K562 (cell line): ENCODE measurements at regions not wholly inside any gene's neighbourhood (a gene's known extent, or its start where the extent isn't known, plus 50 kb on each side); places are given as distances from the start of the nearest gene placed in this dataset.

ENCODE experiments used
- ATAC-seq: fragments of 200-7000 bp; cut with Tn5 transposase; 3 replicates; pipeline ENCODE4 v1.9.1; 2020; ENCODE audit warnings: moderate library complexity
- BruUV-seq: library from RNA; stranded (reverse); fragments of 400-500 nt; replicated peaks from 2 replicates; lab custom pipeline; 2021; lab: Mats Ljungman, UMichigan
- CTCF ChIA-PET: fragments of 300-600 bp; formaldehyde crosslinking; extraction: SDS; loops from one replicate; lab custom pipeline; 2021; ENCODE audit warnings: low intra/inter-chr PET ratio; lab: Yijun Ruan, JAX
- POLR2A ChIA-PET: fragments of 300-600, 350-650 bp; sonication (Branson Sonifier 250); formaldehyde crosslinking; extraction: SDS; loops from one replicate; lab custom pipeline; 2021; ENCODE audit warnings: antibody characterized with exemption, inconsistent platforms; lab: Yijun Ruan, JAX
- DNase-seq, 4 experiments: peaks; one replicate each; pipeline versions ENCODE4 v3.0.0 to v3.0.0-alpha.2; 2011 to 2018; ENCODE audit warnings: low spot score in 3 of 4, mixed read lengths in 3 of 4; ENCODE audit errors: extremely low read depth in 1 of 4
- FAIRE-seq: peaks from 2 replicates; lab custom pipeline; 2011; peaks lifted over from hg19 to GRCh38; lab: Jason Lieb, UNC
- H2AFZ ChIP-seq: 2 replicates; pipeline ENCODE4 v1.6.0; 2011; ENCODE audit warnings: low read depth, low read length, control low read depth, inconsistent platforms
- H3K27ac ChIP-seq: fragments of 200-600 bp; 3 replicates; pipeline ENCODE4 v1.8.0; 2011; ENCODE audit warnings: low read depth, mild to moderate bottlenecking, control low read depth, inconsistent platforms, low read length, moderate library complexity, mixed read lengths; ENCODE audit errors: extremely low read depth
- H3K27me3 ChIP-seq, 2 experiments: fragments of 300-600 bp in 1 of 2; 2 replicates in 1 of 2; 3 replicates in 1 of 2; pipeline versions ENCODE4 v1.6.0 to v1.8.0; 2011; ENCODE audit warnings: inconsistent platforms in 2 of 2, low read length in 2 of 2, mild to moderate bottlenecking in 1 of 2, mixed read lengths in 1 of 2, moderate library complexity in 1 of 2; ENCODE audit not compliant: control insufficient read depth in 2 of 2, insufficient read depth in 2 of 2
- H3K36me3 ChIP-seq: fragments of 300-600 bp; 3 replicates; pipeline ENCODE4 v1.8.0; 2011; ENCODE audit warnings: mild to moderate bottlenecking, low read length, inconsistent platforms; ENCODE audit not compliant: control insufficient read depth, insufficient read depth
- H3K4me1 ChIP-seq, 2 experiments: fragments of 200-600 bp in 1 of 2; replicated peaks in 1 of 2; 2 replicates in 1 of 2; 3 replicates in 1 of 2; pipeline versions ENCODE4 v1.5.1 to v1.8.0; 2011; ENCODE audit warnings: inconsistent platforms in 2 of 2, low read length in 2 of 2, mild to moderate bottlenecking in 1 of 2, mixed read lengths in 1 of 2, moderate library complexity in 1 of 2; ENCODE audit not compliant: control insufficient read depth in 2 of 2, insufficient read depth in 2 of 2
- H3K4me2 ChIP-seq: 2 replicates; pipeline ENCODE4 v1.6.1; 2011; ENCODE audit warnings: low read length, control low read depth, inconsistent platforms, mixed read lengths; ENCODE audit not compliant: insufficient read depth
- H3K4me3 ChIP-seq: fragments of 200-600 bp; sonication (generic), shearing (Covaris generic); 2 replicates; pipeline ENCODE4 v1.5.1; 2016; ENCODE audit warnings: control low read depth, inconsistent platforms
- H3K79me2 ChIP-seq: fragments of 200-600 bp; 3 replicates; pipeline ENCODE4 v1.8.0; 2011; ENCODE audit warnings: low read length, inconsistent platforms; ENCODE audit not compliant: control insufficient read depth, insufficient read depth
- H3K9ac ChIP-seq, 2 experiments: 2 replicates each; pipeline versions ENCODE4 v1.6.0 to v1.6.1; 2011; ENCODE audit warnings: low read depth in 2 of 2, low read length in 2 of 2, control low read depth in 1 of 2, inconsistent platforms in 1 of 2, mild to moderate bottlenecking in 1 of 2, mixed read lengths in 1 of 2; ENCODE audit not compliant: insufficient read depth in 1 of 2
- H3K9me1 ChIP-seq: one replicate; pipeline ENCODE4 v1.6.0; 2011; ENCODE audit warnings: inconsistent platforms, mild to moderate bottlenecking, low read length, moderate library complexity; ENCODE audit not compliant: control insufficient read depth, insufficient read depth
- H3K9me3 ChIP-seq: replicated peaks from 2 replicates; pipeline ENCODE4 v1.5.1; 2011; ENCODE audit warnings: low read depth, low read length, inconsistent platforms; ENCODE audit not compliant: control insufficient read depth, insufficient read depth
- H4K20me1 ChIP-seq: replicated peaks from 2 replicates; pipeline ENCODE4 v1.6.1; 2011; ENCODE audit warnings: low read length, inconsistent platforms, mixed read lengths; ENCODE audit not compliant: control insufficient read depth, insufficient read depth
- CHD4 ChIP-seq: fragments of 200-600 bp; sonication (generic); IDR thresholded peaks from 3 replicates; pipeline ENCODE4 v1.6.1; 2012; ENCODE audit warnings: low read depth, mild to moderate bottlenecking, mixed read lengths, low read length, inconsistent platforms; ENCODE audit not compliant: insufficient read depth, insufficient replicate concordance, poor library complexity, severe bottlenecking
- FOXA1 ChIP-seq: fragments of 450-650 bp; IDR thresholded peaks from 2 replicates; pipeline ENCODE4 v1.6.1; 2016; ENCODE audit warnings: mild to moderate bottlenecking, borderline replicate concordance
- HDAC6 ChIP-seq: IDR thresholded peaks from 2 replicates; pipeline ENCODE4 v1.6.1; 2012; ENCODE audit warnings: low read depth, mild to moderate bottlenecking, control low read depth, inconsistent platforms, low read length, moderate library complexity
- KLF10 ChIP-seq: fragments of 250-450 bp; sonication (Bioruptor Pico); IDR thresholded peaks from 2 replicates; pipeline ENCODE4 v1.6.1; 2021; ENCODE audit warnings: matching md5 sums
- NCOR1 ChIP-seq: fragments of 450-650 bp; IDR thresholded peaks from 2 replicates; pipeline ENCODE4 v1.6.1; 2016; ENCODE audit warnings: mild to moderate bottlenecking, moderate library complexity
- NEUROD1 ChIP-seq: fragments of 150-350 bp; IDR thresholded peaks from 2 replicates; pipeline ENCODE4 v1.6.1; 2014; ENCODE audit warnings: borderline replicate concordance, low read length, low read depth; ENCODE audit not compliant: partially characterized antibody
- POLR2B ChIP-seq: fragments of 450-650 bp; IDR thresholded peaks from 2 replicates; pipeline ENCODE4 v1.6.1; 2018; ENCODE audit warnings: low read depth; ENCODE audit not compliant: partially characterized antibody
- ZFP30 ChIP-seq: fragments of 250-450 bp; sonication (Bioruptor Pico); IDR thresholded peaks from 2 replicates; pipeline ENCODE4 v1.8.0; 2022; ENCODE audit warnings: moderate library complexity, mild to moderate bottlenecking, inconsistent platforms, borderline replicate concordance
- WGBS: fragments of 100-300 bp; shearing (Covaris generic); methylation state at CpG from one replicate; pipeline ENCODE4 v1.1.6; 2016; ENCODE audit warnings: low coverage, mixed read lengths; ENCODE audit not compliant: insufficient coverage; ENCODE audit errors: missing lambda C conversion rate; 5-methylcytosine and 5-hydroxymethylcytosine counted together
- in situ Hi-C: fragments of 300-500 bp; cut with MboI; formaldehyde crosslinking; loops from 4 replicates; pipeline ENCODE4 v1.15.0; 2018; ENCODE audit warnings: inconsistent platforms, mixed read lengths
- intact Hi-C: fragments of 100-400 bp; cut with micrococcal nuclease; formaldehyde crosslinking; loops from 2 replicates; pipeline ENCODE4 v1.14.2; 2022
- TF ChIP-seq, protein P1 (sequence below): fragments of 450-650 bp; IDR thresholded peaks from 2 replicates; pipeline ENCODE4 v1.7.1; 2018; ENCODE audit warnings: mild to moderate bottlenecking, low read depth; ENCODE audit not compliant: partially characterized antibody
- TF ChIP-seq, protein P2 (sequence below): fragments of 250-450 bp; sonication (Bioruptor Pico); IDR thresholded peaks from 2 replicates; pipeline ENCODE4 v1.4.0; 2020; ENCODE audit warnings: mild to moderate bottlenecking, moderate library complexity
- TF ChIP-seq, protein P3 (sequence below): fragments of 250-450 bp; sonication (Bioruptor Pico); IDR thresholded peaks from 2 replicates; pipeline ENCODE4 v1.4.0; 2020
- TF ChIP-seq, protein P4 (sequence below): fragments of 200-400 bp; formaldehyde crosslinking; IDR thresholded peaks from 2 replicates; pipeline ENCODE4 v1.6.1; 2017; ENCODE audit warnings: mild to moderate bottlenecking, low read depth, low read length, moderate library complexity

DNA sequence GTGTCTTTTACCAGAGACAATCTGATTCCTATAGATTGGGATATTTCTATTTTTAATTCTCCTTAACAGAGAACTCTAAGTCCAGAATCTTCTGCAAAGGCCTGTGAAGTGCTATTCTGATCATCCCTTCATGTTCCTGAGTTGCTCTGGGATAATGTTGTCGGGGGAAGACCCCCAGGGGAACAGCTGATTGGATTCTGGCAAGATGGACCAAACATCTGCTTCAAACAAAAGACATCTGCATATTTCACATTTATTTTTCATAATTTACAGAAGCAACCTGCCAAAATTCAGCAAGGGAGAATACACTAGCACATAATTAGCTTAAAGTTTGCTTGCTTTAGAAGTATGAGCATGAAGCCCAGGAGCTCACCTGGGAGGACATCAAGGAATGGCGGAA is 116.0 kb upstream of the ETAA1 start:
- Histone ChIP-seq H3K4me1 (no peaks in the 10 kb centered on the region), H3K9me3 (no peaks in the 10 kb centered on the region), H3K9me1 (no peaks in the 10 kb centered on the region), H3K4me2 (no peak overlapping the region), H4K20me1 (no peaks in the 10 kb centered on the region), H3K4me3 (no peak overlapping the region), H3K36me3 (no peaks in the 10 kb centered on the region), H3K27ac (no peak overlapping the region), H2AFZ (no peak overlapping the region), H3K79me2 (no peaks in the 10 kb centered on the region), H3K27me3 (no peaks in the 10 kb centered on the region), H3K9ac (no peak overlapping the region)
- FAIRE-seq (no peak), DNase-seq (no peak), ATAC-seq (no peak)
- 0% methylated on average over 2 of the region's 2 CpGs for WGBS
- intact Hi-C loops, result no loop called here
- CTCF ChIA-PET, result no interaction called here
- in situ Hi-C loops, result no loop called here
- no TSS peak for BruUV-seq
- POLR2A ChIA-PET, result no interaction called here
- TF ChIP-seq HDAC6, result no peak
- no peak for TF ChIP-seq ZFP30 (CRISPR knock-in tag)
- TF ChIP-seq, protein P1, sequence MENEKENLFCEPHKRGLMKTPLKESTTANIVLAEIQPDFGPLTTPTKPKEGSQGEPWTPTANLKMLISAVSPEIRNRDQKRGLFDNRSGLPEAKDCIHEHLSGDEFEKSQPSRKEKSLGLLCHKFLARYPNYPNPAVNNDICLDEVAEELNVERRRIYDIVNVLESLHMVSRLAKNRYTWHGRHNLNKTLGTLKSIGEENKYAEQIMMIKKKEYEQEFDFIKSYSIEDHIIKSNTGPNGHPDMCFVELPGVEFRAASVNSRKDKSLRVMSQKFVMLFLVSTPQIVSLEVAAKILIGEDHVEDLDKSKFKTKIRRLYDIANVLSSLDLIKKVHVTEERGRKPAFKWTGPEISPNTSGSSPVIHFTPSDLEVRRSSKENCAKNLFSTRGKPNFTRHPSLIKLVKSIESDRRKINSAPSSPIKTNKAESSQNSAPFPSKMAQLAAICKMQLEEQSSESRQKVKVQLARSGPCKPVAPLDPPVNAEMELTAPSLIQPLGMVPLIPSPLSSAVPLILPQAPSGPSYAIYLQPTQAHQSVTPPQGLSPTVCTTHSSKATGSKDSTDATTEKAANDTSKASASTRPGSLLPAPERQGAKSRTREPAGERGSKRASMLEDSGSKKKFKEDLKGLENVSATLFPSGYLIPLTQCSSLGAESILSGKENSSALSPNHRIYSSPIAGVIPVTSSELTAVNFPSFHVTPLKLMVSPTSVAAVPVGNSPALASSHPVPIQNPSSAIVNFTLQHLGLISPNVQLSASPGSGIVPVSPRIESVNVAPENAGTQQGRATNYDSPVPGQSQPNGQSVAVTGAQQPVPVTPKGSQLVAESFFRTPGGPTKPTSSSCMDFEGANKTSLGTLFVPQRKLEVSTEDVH, result no peak
- TF ChIP-seq KLF10 (CRISPR knock-in tag), result no peak
- no peak for TF ChIP-seq NCOR1
- TF ChIP-seq, protein P2, sequence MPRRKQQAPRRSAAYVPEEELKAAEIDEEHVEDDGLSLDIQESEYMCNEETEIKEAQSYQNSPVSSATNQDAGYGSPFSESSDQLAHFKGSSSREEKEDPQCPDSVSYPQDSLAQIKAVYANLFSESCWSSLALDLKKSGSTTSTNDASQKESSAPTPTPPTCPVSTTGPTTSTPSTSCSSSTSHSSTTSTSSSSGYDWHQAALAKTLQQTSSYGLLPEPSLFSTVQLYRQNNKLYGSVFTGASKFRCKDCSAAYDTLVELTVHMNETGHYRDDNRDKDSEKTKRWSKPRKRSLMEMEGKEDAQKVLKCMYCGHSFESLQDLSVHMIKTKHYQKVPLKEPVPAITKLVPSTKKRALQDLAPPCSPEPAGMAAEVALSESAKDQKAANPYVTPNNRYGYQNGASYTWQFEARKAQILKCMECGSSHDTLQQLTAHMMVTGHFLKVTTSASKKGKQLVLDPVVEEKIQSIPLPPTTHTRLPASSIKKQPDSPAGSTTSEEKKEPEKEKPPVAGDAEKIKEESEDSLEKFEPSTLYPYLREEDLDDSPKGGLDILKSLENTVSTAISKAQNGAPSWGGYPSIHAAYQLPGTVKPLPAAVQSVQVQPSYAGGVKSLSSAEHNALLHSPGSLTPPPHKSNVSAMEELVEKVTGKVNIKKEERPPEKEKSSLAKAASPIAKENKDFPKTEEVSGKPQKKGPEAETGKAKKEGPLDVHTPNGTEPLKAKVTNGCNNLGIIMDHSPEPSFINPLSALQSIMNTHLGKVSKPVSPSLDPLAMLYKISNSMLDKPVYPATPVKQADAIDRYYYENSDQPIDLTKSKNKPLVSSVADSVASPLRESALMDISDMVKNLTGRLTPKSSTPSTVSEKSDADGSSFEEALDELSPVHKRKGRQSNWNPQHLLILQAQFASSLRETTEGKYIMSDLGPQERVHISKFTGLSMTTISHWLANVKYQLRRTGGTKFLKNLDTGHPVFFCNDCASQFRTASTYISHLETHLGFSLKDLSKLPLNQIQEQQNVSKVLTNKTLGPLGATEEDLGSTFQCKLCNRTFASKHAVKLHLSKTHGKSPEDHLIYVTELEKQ (CRISPR knock-in tag), result no peak
- TF ChIP-seq POLR2B, result no peak
- TF ChIP-seq, protein P3, sequence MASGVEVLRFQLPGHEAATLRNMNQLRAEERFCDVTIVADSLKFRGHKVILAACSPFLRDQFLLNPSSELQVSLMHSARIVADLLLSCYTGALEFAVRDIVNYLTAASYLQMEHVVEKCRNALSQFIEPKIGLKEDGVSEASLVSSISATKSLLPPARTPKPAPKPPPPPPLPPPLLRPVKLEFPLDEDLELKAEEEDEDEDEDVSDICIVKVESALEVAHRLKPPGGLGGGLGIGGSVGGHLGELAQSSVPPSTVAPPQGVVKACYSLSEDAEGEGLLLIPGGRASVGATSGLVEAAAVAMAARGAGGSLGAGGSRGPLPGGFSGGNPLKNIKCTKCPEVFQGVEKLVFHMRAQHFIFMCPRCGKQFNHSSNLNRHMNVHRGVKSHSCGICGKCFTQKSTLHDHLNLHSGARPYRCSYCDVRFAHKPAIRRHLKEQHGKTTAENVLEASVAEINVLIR, result no peak
- TF ChIP-seq FOXA1, result no peak
- no peak for TF ChIP-seq NEUROD1
- TF ChIP-seq, protein P4, sequence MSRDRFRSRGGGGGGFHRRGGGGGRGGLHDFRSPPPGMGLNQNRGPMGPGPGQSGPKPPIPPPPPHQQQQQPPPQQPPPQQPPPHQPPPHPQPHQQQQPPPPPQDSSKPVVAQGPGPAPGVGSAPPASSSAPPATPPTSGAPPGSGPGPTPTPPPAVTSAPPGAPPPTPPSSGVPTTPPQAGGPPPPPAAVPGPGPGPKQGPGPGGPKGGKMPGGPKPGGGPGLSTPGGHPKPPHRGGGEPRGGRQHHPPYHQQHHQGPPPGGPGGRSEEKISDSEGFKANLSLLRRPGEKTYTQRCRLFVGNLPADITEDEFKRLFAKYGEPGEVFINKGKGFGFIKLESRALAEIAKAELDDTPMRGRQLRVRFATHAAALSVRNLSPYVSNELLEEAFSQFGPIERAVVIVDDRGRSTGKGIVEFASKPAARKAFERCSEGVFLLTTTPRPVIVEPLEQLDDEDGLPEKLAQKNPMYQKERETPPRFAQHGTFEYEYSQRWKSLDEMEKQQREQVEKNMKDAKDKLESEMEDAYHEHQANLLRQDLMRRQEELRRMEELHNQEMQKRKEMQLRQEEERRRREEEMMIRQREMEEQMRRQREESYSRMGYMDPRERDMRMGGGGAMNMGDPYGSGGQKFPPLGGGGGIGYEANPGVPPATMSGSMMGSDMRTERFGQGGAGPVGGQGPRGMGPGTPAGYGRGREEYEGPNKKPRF, result no peak
- no peak for TF ChIP-seq CHD4
